Liver (tissue), 3 donors: ENCODE measurements at regions not wholly inside any gene's neighbourhood (a gene's known extent, or its start where the extent isn't known, plus 50 kb on each side); places are given as distances from the start of the nearest gene placed in this dataset.

Experiments
- FOXA1 ChIP-seq: IDR thresholded peaks from 2 replicates; pipeline ENCODE4 v1.6.1; 2016; ENCODE audit warnings: antibody characterized with exemption
- FOXA2 ChIP-seq: IDR thresholded peaks from 2 replicates; pipeline ENCODE4 v1.6.1; 2016; ENCODE audit warnings: antibody characterized with exemption
- GABPA ChIP-seq, 2 donors: IDR thresholded peaks in 1 of 2; conservative IDR thresholded peaks in 1 of 2; 2 replicates each; pipeline ENCODE4 v1.6.1; 2016; ENCODE audit warnings: antibody characterized with exemption in 2 of 2, mild to moderate bottlenecking in 1 of 2, moderate library complexity in 1 of 2
- HNF4G ChIP-seq: IDR thresholded peaks from 2 replicates; pipeline ENCODE4 v1.6.1; 2016; ENCODE audit warnings: antibody characterized with exemption
- JUND ChIP-seq, 2 donors: IDR thresholded peaks; 2 replicates each; pipeline ENCODE4 v1.6.1; 2016; ENCODE audit warnings: antibody characterized with exemption in 2 of 2
- RAD21 ChIP-seq, 2 donors: IDR thresholded peaks; 2 replicates each; pipeline ENCODE4 v1.6.1; 2016; ENCODE audit warnings: antibody characterized with exemption in 2 of 2, mild to moderate bottlenecking in 2 of 2
- RXRA ChIP-seq, 2 donors: IDR thresholded peaks; 2 replicates each; pipeline ENCODE4 v1.6.1; 2017 to 2018; ENCODE audit warnings: antibody characterized with exemption in 2 of 2, mild to moderate bottlenecking in 1 of 2
- SP1 ChIP-seq: IDR thresholded peaks from 2 replicates; pipeline ENCODE4 v1.6.1; 2018; ENCODE audit warnings: antibody characterized with exemption, mild to moderate bottlenecking
- TAF1 ChIP-seq: conservative IDR thresholded peaks from 2 replicates; pipeline ENCODE4 v1.6.1; 2016; ENCODE audit warnings: antibody characterized with exemption, mild to moderate bottlenecking
- YY1 ChIP-seq: IDR thresholded peaks from 2 replicates; pipeline ENCODE4 v1.6.1; 2016; ENCODE audit warnings: antibody characterized with exemption, mild to moderate bottlenecking
- TF ChIP-seq, protein P1 (sequence below): fragments of 150-350 bp; IDR thresholded peaks from 2 replicates; pipeline ENCODE4 v1.5.1; 2017; ENCODE audit warnings: improper control_type of control experiment, low read depth, low read length; ENCODE audit not compliant: missing input control
- TF ChIP-seq, protein P2 (sequence below): IDR thresholded peaks from 2 replicates; pipeline ENCODE4 v1.6.1; 2016; ENCODE audit warnings: antibody characterized with exemption
- TF ChIP-seq, protein P3 (sequence below): IDR thresholded peaks from 2 replicates; pipeline ENCODE4 v1.6.1; 2016; ENCODE audit warnings: antibody characterized with exemption
- TF ChIP-seq, protein P4 (sequence below): IDR thresholded peaks from 2 replicates; pipeline ENCODE4 v1.6.1; 2016; ENCODE audit warnings: antibody characterized with exemption, mild to moderate bottlenecking
- donor health status: healthy.
- donor health status: healthy.

DNA sequence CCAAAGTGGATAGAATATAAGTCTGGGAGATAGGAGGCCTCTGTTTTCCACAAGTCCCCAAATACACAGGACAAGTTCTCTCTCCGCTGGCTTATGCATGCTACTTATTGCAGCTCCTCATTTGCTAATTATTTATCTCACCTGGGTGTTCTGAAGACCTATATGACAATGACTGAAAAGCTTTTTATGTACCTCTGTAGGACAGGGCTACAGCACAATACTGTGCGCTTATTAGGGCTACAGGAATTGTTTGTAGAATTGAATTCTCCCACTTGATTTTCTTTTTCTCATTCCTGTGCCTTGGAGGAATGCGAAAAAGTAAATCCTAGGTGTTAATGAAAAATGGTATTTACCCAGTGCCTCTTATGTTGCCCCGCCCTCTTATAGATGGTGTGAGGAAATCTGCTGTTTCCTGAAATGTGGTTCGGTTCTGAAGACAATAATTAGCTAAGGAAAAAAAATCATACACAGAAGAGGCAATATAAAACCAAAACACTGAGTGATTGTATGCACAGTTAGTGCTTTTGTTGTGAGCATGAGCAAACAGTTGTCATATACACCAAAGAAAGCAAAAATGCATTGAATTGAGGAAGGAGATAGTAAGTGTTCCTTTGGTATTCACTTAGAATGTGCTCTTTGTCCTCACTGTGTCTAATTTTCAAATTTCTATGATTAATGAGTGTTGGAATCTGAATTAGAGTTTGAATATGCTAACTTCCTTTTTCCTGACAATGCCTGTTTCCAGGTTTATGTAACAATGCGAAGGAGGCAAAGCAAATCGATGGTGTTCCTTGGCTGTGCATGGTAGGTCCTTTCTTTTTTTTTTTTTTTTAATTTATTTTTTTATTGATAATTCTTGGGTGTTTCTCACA, 78.7 kb upstream of the PNPT1 start:
- TF ChIP-seq TAF1 (no peak), FOXA1 (no peak), RXRA (IDR thresholded peaks at IDR 0.05) (no peak), FOXA2 (no peak), HNF4G (no peak), GABPA (IDR thresholded peaks at IDR 0.05 in 1 of 2, conservative IDR thresholded peaks at IDR 0.05 in 1 of 2) (no peak), RAD21 (IDR thresholded peaks at IDR 0.05) (no peak), YY1 (no peak), JUND (IDR thresholded peaks at IDR 0.05) (no peak), SP1 (no peak)
- TF ChIP-seq, protein P1, sequence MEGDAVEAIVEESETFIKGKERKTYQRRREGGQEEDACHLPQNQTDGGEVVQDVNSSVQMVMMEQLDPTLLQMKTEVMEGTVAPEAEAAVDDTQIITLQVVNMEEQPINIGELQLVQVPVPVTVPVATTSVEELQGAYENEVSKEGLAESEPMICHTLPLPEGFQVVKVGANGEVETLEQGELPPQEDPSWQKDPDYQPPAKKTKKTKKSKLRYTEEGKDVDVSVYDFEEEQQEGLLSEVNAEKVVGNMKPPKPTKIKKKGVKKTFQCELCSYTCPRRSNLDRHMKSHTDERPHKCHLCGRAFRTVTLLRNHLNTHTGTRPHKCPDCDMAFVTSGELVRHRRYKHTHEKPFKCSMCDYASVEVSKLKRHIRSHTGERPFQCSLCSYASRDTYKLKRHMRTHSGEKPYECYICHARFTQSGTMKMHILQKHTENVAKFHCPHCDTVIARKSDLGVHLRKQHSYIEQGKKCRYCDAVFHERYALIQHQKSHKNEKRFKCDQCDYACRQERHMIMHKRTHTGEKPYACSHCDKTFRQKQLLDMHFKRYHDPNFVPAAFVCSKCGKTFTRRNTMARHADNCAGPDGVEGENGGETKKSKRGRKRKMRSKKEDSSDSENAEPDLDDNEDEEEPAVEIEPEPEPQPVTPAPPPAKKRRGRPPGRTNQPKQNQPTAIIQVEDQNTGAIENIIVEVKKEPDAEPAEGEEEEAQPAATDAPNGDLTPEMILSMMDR: no peak
- TF ChIP-seq, protein P2, sequence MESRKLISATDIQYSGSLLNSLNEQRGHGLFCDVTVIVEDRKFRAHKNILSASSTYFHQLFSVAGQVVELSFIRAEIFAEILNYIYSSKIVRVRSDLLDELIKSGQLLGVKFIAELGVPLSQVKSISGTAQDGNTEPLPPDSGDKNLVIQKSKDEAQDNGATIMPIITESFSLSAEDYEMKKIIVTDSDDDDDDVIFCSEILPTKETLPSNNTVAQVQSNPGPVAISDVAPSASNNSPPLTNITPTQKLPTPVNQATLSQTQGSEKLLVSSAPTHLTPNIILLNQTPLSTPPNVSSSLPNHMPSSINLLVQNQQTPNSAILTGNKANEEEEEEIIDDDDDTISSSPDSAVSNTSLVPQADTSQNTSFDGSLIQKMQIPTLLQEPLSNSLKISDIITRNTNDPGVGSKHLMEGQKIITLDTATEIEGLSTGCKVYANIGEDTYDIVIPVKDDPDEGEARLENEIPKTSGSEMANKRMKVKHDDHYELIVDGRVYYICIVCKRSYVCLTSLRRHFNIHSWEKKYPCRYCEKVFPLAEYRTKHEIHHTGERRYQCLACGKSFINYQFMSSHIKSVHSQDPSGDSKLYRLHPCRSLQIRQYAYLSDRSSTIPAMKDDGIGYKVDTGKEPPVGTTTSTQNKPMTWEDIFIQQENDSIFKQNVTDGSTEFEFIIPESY: no peak
- TF ChIP-seq, protein P3, sequence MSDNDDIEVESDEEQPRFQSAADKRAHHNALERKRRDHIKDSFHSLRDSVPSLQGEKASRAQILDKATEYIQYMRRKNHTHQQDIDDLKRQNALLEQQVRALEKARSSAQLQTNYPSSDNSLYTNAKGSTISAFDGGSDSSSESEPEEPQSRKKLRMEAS: no peak
- TF ChIP-seq, protein P4, sequence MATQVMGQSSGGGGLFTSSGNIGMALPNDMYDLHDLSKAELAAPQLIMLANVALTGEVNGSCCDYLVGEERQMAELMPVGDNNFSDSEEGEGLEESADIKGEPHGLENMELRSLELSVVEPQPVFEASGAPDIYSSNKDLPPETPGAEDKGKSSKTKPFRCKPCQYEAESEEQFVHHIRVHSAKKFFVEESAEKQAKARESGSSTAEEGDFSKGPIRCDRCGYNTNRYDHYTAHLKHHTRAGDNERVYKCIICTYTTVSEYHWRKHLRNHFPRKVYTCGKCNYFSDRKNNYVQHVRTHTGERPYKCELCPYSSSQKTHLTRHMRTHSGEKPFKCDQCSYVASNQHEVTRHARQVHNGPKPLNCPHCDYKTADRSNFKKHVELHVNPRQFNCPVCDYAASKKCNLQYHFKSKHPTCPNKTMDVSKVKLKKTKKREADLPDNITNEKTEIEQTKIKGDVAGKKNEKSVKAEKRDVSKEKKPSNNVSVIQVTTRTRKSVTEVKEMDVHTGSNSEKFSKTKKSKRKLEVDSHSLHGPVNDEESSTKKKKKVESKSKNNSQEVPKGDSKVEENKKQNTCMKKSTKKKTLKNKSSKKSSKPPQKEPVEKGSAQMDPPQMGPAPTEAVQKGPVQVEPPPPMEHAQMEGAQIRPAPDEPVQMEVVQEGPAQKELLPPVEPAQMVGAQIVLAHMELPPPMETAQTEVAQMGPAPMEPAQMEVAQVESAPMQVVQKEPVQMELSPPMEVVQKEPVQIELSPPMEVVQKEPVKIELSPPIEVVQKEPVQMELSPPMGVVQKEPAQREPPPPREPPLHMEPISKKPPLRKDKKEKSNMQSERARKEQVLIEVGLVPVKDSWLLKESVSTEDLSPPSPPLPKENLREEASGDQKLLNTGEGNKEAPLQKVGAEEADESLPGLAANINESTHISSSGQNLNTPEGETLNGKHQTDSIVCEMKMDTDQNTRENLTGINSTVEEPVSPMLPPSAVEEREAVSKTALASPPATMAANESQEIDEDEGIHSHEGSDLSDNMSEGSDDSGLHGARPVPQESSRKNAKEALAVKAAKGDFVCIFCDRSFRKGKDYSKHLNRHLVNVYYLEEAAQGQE: no peak
